ELF-1 (cell line): ENCODE measurements at regions not wholly inside any gene's neighbourhood (a gene's known extent, or its start where the extent isn't known, plus 50 kb on each side); places are given as distances from the start of the nearest gene placed in this dataset.
"Not testable (repeated sequence)": the region's sequence is repeated elsewhere in the genome, so short reads cannot be mapped to it uniquely, and the experiment has no call there.

Source experiments
- DNase-seq: peaks from one replicate; pipeline ENCODE4 v3.0.0-alpha.2; 2016; ENCODE audit warnings: low read depth, low spot score

GRCh38 chr12:105524961-105525360, 194.5 kb downstream of the C12orf75 start:
- DNase-seq = no peak

GRCh38 chr12:105534068-105534467, 203.6 kb downstream of the C12orf75 start:
- DNase-seq = no peak

GRCh38 chr12:105535033-105535432, 204.5 kb downstream of the C12orf75 start:
- DNase-seq = not testable (repeated sequence)

- DNase-seq = no peak
Observed at GRCh38 chr12:105538880-105539279, 208.4 kb downstream of the C12orf75 start.

- no peak for DNase-seq
Observed at GRCh38 chr12:105539735-105540134, 209.2 kb downstream of the C12orf75 start.

GRCh38 chr12:105547786-105548185, 217.3 kb downstream of the C12orf75 start:
- no peak for DNase-seq

- DNase-seq = no peak
Observed at GRCh38 chr12:105548626-105549025, 218.1 kb downstream of the C12orf75 start.

GRCh38 chr12:105552056-105552455, 221.6 kb downstream of the C12orf75 start:
- DNase-seq = no peak

- DNase-seq = peak; percentile 64
Observed at GRCh38 chr12:105554223-105554678, 223.8 kb downstream of the C12orf75 start.

- DNase-seq = no peak
Observed at GRCh38 chr12:105554856-105555255, 224.4 kb downstream of the C12orf75 start.

GRCh38 chr12:105555556-105556295, 225.2 kb downstream of the C12orf75 start:
- no peak for DNase-seq

- no peak for DNase-seq
Observed at GRCh38 chr12:105559310-105559709, 228.8 kb downstream of the C12orf75 start.

GRCh38 chr12:105561546-105562198, 231.2 kb downstream of the C12orf75 start:
- DNase-seq = no peak

- peak; percentile 76 for DNase-seq
Observed at GRCh38 chr12:105562199-105562971, 231.9 kb downstream of the C12orf75 start.

GRCh38 chr12:105567061-105567460, 236.6 kb downstream of the C12orf75 start:
- DNase-seq = no peak

- DNase-seq = no peak
Observed at GRCh38 chr12:105569886-105570285, 239.4 kb downstream of the C12orf75 start.

GRCh38 chr12:105570944-105571343, 240.5 kb downstream of the C12orf75 start:
- no peak for DNase-seq

GRCh38 chr12:105573574-105573973, 243.1 kb downstream of the C12orf75 start:
- DNase-seq = no peak

- no peak for DNase-seq
Observed at GRCh38 chr12:105574056-105574715, 243.7 kb downstream of the C12orf75 start.

- no peak for DNase-seq
Observed at GRCh38 chr12:105575235-105575634, 244.7 kb downstream of the C12orf75 start.

GRCh38 chr12:105576261-105576660, 245.8 kb downstream of the C12orf75 start:
- no peak for DNase-seq
